NB4 (cell line): ENCODE measurements at regions not wholly inside any gene's neighbourhood (a gene's known extent, or its start where the extent isn't known, plus 50 kb on each side); places are given as distances from the start of the nearest gene placed in this dataset.

Experiments
- CTCF ChIP-seq: IDR thresholded peaks from one replicate; pipeline ENCODE4 v1.5.1; 2012; ENCODE audit warnings: low read depth, low read length
- POLR2A ChIP-seq: IDR thresholded peaks from 2 replicates; pipeline ENCODE4 v1.6.1; 2011; ENCODE audit warnings: mild to moderate bottlenecking; ENCODE audit not compliant: insufficient read length; ENCODE audit errors: extremely low read depth

- TF ChIP-seq CTCF, result no peak
- TF ChIP-seq POLR2A, result no peak
These were observed 423.2 kb upstream of the PAPPA start for GRCh38 chr9:115730396-115730795.
